ENCODE measurements at regions not wholly inside any gene's neighbourhood (a gene's known extent, or its start where the extent isn't known, plus 50 kb on each side); places are given as distances from the start of the nearest gene placed in this dataset.

- TF ChIP-seq CTCF (IDR thresholded peaks at IDR 0.05): no peak
- TF ChIP-seq EP300 (IDR thresholded peaks at IDR 0.05): no peak
- no peak for TF ChIP-seq POLR2A (IDR thresholded peaks at IDR 0.05)
These were observed 679.8 kb upstream of the KLHL1 start for GRCh38 chr13:70788074-70788473.

All from tibial nerve (tissue), 4 donors.